Parathyroid adenoma (tissue), 2 donors: ENCODE measurements at regions not wholly inside any gene's neighbourhood (a gene's known extent, or its start where the extent isn't known, plus 50 kb on each side); places are given as distances from the start of the nearest gene placed in this dataset.

Experiments
- H2AFZ ChIP-seq: fragments of 300-600 bp; sonication (generic); one replicate; pipeline ENCODE4 v1.7.0; 2017; ENCODE audit warnings: antibody characterized with exemption, mild to moderate bottlenecking
- H3K27ac ChIP-seq: fragments of 300-600 bp; sonication (generic); one replicate; pipeline ENCODE4 v1.7.0; 2017
- H3K27me3 ChIP-seq: fragments of 300-600 bp; sonication (generic); one replicate; pipeline ENCODE4 v1.7.0; 2017; ENCODE audit warnings: low read length; ENCODE audit not compliant: control insufficient read depth, insufficient read depth
- H3K36me3 ChIP-seq: fragments of 300-600 bp; sonication (generic); one replicate; pipeline ENCODE4 v1.7.0; 2017; ENCODE audit warnings: low read length; ENCODE audit not compliant: control insufficient read depth, insufficient read depth
- H3K4me1 ChIP-seq: fragments of 300-600 bp; sonication (generic); one replicate; pipeline ENCODE4 v1.7.0; 2017; ENCODE audit warnings: control low read depth
- H3K4me2 ChIP-seq: fragments of 300-600 bp; sonication (generic); one replicate; pipeline ENCODE4 v1.7.0; 2017; ENCODE audit warnings: low read length
- H3K4me3 ChIP-seq: fragments of 300-600 bp; sonication (generic); one replicate; pipeline ENCODE4 v1.7.0; 2017; ENCODE audit warnings: low read depth, low read length
- H3K79me2 ChIP-seq: fragments of 300-600 bp; sonication (generic); one replicate; pipeline ENCODE4 v1.7.0; 2017; ENCODE audit warnings: control low read depth
- H3K9ac ChIP-seq: fragments of 300-600 bp; sonication (generic); one replicate; pipeline ENCODE4 v1.7.0; 2017; ENCODE audit warnings: mild to moderate bottlenecking
- H3K9me3 ChIP-seq: fragments of 300-600 bp; sonication (generic); one replicate; pipeline ENCODE4 v1.7.0; 2017; ENCODE audit warnings: low read length; ENCODE audit not compliant: control insufficient read depth
- CTCF ChIP-seq: fragments of 300-600 bp; sonication (generic); IDR thresholded peaks from one replicate; pipeline ENCODE4 v1.7.0; 2017; ENCODE audit warnings: antibody characterized with exemption, mild to moderate bottlenecking
- donor health status: primary hyperparathyroidism.

GRCh38 chr6:47144306-47144705, 102.2 kb upstream of the ADGRF1 start:
- H3K36me3 ChIP-seq: no peaks in the 10 kb centered on the region
- H3K79me2 ChIP-seq: no peaks in the 10 kb centered on the region
- TF ChIP-seq CTCF: no peak
- H3K4me3 ChIP-seq: no peak overlapping the region
- no peaks in the 10 kb centered on the region for H3K27me3 ChIP-seq
- H3K4me1 ChIP-seq: no peaks in the 10 kb centered on the region
- no peak overlapping the region for H3K27ac ChIP-seq
- no peak overlapping the region for H3K9ac ChIP-seq
- H2AFZ ChIP-seq: no peak overlapping the region
- no peaks in the 10 kb centered on the region for H3K9me3 ChIP-seq
- H3K4me2 ChIP-seq: no peak overlapping the region

- Histone ChIP-seq H3K9ac (no peak overlapping the region), H3K79me2 (no peaks in the 10 kb centered on the region), H3K27ac (no peak overlapping the region), H3K4me3 (no peak overlapping the region), H2AFZ (no peak overlapping the region), H3K36me3 (no peaks in the 10 kb centered on the region), H3K4me2 (no peak overlapping the region), H3K27me3 (no peaks in the 10 kb centered on the region), H3K9me3 (no peaks in the 10 kb centered on the region), H3K4me1 (no peaks in the 10 kb centered on the region)
- no peak for TF ChIP-seq CTCF
Measured at GRCh38 chr6:47141963-47142362, 99.8 kb upstream of the ADGRF1 start.

DNA sequence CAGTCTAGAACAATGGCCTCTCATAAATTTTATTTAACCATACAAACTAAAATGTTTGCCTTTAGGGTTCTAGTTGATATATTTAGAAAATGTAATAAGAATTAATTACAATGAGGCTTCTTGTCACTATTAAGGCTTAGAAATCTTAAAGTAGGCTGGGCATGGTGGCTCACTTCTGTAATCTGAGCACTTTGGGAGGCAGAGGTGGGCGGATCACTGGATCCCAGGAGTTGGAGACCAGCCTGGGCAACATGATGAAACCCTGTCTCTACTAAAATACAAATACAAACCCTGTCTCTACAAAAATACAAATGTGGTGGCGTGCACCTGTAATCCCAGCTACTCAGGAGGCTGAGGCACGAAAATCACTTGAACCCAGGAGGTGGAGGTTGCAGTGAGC, 99.0 kb upstream of the ADGRF1 start:
- no peak for TF ChIP-seq CTCF

DNA sequence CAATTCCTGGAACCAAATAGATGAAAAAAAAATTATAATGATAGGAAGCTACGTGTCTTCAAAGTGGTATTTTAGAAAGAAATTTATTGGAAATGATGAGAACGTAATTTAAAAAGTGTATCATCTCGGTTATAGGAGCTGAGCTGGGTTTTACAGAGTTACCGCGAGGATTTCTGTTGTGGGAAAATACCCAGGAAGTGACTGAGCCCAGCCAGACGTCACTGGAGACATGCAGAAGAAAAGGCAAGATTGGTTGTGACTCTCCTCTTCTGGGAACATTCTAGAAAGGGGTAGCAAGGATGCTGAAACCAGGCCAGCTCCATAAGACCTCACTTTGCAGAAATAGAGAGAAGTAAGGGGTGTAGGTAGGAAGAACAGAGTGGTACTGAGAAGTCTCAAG, 95.9 kb upstream of the ADGRF1 start:
- Histone ChIP-seq H3K9ac (no peak overlapping the region), H3K27ac (no peak overlapping the region), H3K4me2 (no peak overlapping the region), H3K9me3 (no peaks in the 10 kb centered on the region), H3K79me2 (no peaks in the 10 kb centered on the region), H3K4me3 (no peak overlapping the region), H3K27me3 (no peaks in the 10 kb centered on the region), H3K4me1 (no peaks in the 10 kb centered on the region), H2AFZ (no peak overlapping the region), H3K36me3 (no peaks in the 10 kb centered on the region)
- no peak for TF ChIP-seq CTCF

More for the DNA sequence above, 99.0 kb upstream of the ADGRF1 start:
- Histone ChIP-seq H3K4me1 (no peaks in the 10 kb centered on the region), H3K79me2 (no peaks in the 10 kb centered on the region), H3K27ac (no peak overlapping the region), H3K27me3 (no peaks in the 10 kb centered on the region), H3K4me2 (no peak overlapping the region), H3K4me3 (no peak overlapping the region), H3K9ac (no peak overlapping the region), H3K9me3 (no peaks in the 10 kb centered on the region), H3K36me3 (no peaks in the 10 kb centered on the region), H2AFZ (no peak overlapping the region)

DNA sequence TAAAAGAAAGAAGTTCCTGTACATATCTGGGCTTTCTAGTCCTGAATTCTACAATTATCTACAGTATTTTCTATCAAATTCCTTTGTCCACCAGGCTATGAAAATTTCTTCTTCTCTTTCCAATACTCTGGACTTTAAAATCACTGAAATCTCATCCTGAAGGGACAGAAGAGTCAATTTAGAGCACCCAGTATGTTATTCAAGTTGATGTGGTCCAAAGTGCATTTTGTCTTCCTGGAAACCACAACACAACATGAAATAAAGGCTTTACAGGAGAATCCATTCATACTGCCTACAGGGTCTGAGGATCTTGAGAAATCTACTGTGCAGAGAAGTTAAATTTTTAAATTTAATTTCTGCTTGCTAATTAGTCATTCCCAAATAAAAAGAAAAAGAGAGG, 94.9 kb upstream of the ADGRF1 start:
- H3K79me2 ChIP-seq: no peaks in the 10 kb centered on the region
- no peaks in the 10 kb centered on the region for H3K36me3 ChIP-seq
- TF ChIP-seq CTCF: no peak
- no peak overlapping the region for H3K4me2 ChIP-seq
- no peaks in the 10 kb centered on the region for H3K9me3 ChIP-seq
- no peaks in the 10 kb centered on the region for H3K4me1 ChIP-seq
- no peak overlapping the region for H3K27ac ChIP-seq
- H3K9ac ChIP-seq: no peak overlapping the region
- no peak overlapping the region for H2AFZ ChIP-seq
- no peaks in the 10 kb centered on the region for H3K27me3 ChIP-seq
- H3K4me3 ChIP-seq: no peak overlapping the region
